GM23338 (cell line): ENCODE measurements at regions not wholly inside any gene's neighbourhood (a gene's known extent, or its start where the extent isn't known, plus 50 kb on each side); places are given as distances from the start of the nearest gene placed in this dataset.

Source experiments
- ATAC-seq: fragments of 200-7000 bp; cut with Tn5 transposase; 3 replicates; pipeline ENCODE4 v1.9.1; 2020
- DNase-seq: peaks from one replicate; pipeline ENCODE4 v3.0.0-alpha.2; 2015; ENCODE audit warnings: low spot score
- H2AFZ ChIP-seq: fragments of 200-600 bp; sonication (generic); 2 replicates; pipeline ENCODE4 v1.8.0; 2016; ENCODE audit warnings: antibody characterized with exemption, mild to moderate bottlenecking, moderate library complexity
- H3F3A ChIP-seq: fragments of 200-600 bp; sonication (generic); replicated peaks from 2 replicates; pipeline ENCODE4 v1.8.0; 2017; ENCODE audit warnings: antibody characterized with exemption, mixed run types, low read depth
- H3K27ac ChIP-seq: fragments of 200-600 bp; sonication (generic); 2 replicates; pipeline ENCODE4 v1.6.1; 2016; ENCODE audit warnings: low read depth
- H3K27me3 ChIP-seq: fragments of 200-600 bp; sonication (generic); 2 replicates; pipeline ENCODE4 v1.8.0; 2016; ENCODE audit warnings: mild to moderate bottlenecking, mixed run types, moderate library complexity; ENCODE audit not compliant: insufficient read depth
- H3K36me3 ChIP-seq: fragments of 200-600 bp; sonication (generic); 2 replicates; pipeline ENCODE4 v1.8.0; 2016; ENCODE audit warnings: mild to moderate bottlenecking; ENCODE audit not compliant: insufficient read depth
- H3K4me1 ChIP-seq: fragments of 200-600 bp; sonication (generic); 2 replicates; pipeline ENCODE4 v1.8.0; 2016; ENCODE audit warnings: mild to moderate bottlenecking, moderate library complexity; ENCODE audit not compliant: insufficient read depth
- H3K4me2 ChIP-seq: fragments of 200-600 bp; sonication (generic); 2 replicates; pipeline ENCODE4 v1.7.1; 2017; ENCODE audit warnings: mixed run types
- H3K4me3 ChIP-seq: fragments of 200-600 bp; sonication (generic); 2 replicates; pipeline ENCODE4 v1.6.1; 2016; ENCODE audit warnings: mixed run types
- H3K79me2 ChIP-seq: fragments of 200-600 bp; sonication (generic); replicated peaks from 2 replicates; pipeline ENCODE4 v1.8.0; 2017; ENCODE audit warnings: mild to moderate bottlenecking; ENCODE audit not compliant: insufficient read depth
- H3K9me2 ChIP-seq: fragments of 200-600 bp; sonication (generic); 2 replicates; pipeline ENCODE4 v1.8.0; 2017; ENCODE audit not compliant: insufficient read depth
- H4K20me1 ChIP-seq: fragments of 200-600 bp; sonication (generic); replicated peaks from 2 replicates; pipeline ENCODE4 v1.8.0; 2017; ENCODE audit warnings: mild to moderate bottlenecking; ENCODE audit not compliant: insufficient read depth
- H3K27ac Mint-ChIP-seq: 2 replicates; pipeline ENCODE4 v1.8.0; 2020; ENCODE audit warnings: inconsistent platforms, mild to moderate bottlenecking, moderate library complexity, mixed read lengths
- H3K27me3 Mint-ChIP-seq: 3 replicates; pipeline ENCODE4 v1.8.0; 2022; ENCODE audit warnings: low read depth, mild to moderate bottlenecking, moderate library complexity, mixed read lengths, inconsistent platforms; ENCODE audit not compliant: insufficient read depth, poor library complexity
- H3K36me3 Mint-ChIP-seq: 3 replicates; pipeline ENCODE4 v1.8.0; 2021; ENCODE audit warnings: low read depth, mild to moderate bottlenecking, inconsistent platforms, moderate library complexity, mixed read lengths
- H3K4me1 Mint-ChIP-seq: 3 replicates; pipeline ENCODE4 v1.8.0; 2020; ENCODE audit warnings: mild to moderate bottlenecking, inconsistent platforms, mixed read lengths
- H3K4me3 Mint-ChIP-seq: 3 replicates; pipeline ENCODE4 v1.8.0; 2021; ENCODE audit warnings: moderate library complexity, mild to moderate bottlenecking, inconsistent platforms, mixed read lengths
- H3K9me3 Mint-ChIP-seq: 3 replicates; pipeline ENCODE4 v1.8.0; 2020; ENCODE audit warnings: moderate library complexity, mild to moderate bottlenecking, inconsistent platforms, mixed read lengths
- CREB1 ChIP-seq: fragments of 250-450 bp; sonication (Bioruptor Pico); IDR thresholded peaks from 2 replicates; pipeline ENCODE4 v1.5.0; 2020; ENCODE audit warnings: low read depth, mild to moderate bottlenecking, moderate library complexity
- EZH2 ChIP-seq: fragments of 200-600 bp; sonication (generic); IDR thresholded peaks from one replicate; pipeline ENCODE4 v1.8.0; 2017; ENCODE audit warnings: antibody characterized with exemption, mild to moderate bottlenecking, low read depth; ENCODE audit not compliant: unreplicated experiment
- EZH2phosphoT487 ChIP-seq: fragments of 200-600 bp; sonication (generic); IDR thresholded peaks from one replicate; pipeline ENCODE4 v1.8.1; 2018; ENCODE audit warnings: antibody characterized with exemption; ENCODE audit not compliant: unreplicated experiment
- JUNB ChIP-seq: IDR thresholded peaks from one replicate; pipeline ENCODE4 v1.6.1; 2016; ENCODE audit warnings: antibody characterized with exemption; ENCODE audit not compliant: unreplicated experiment
- NANOG ChIP-seq: IDR thresholded peaks from 2 replicates; pipeline ENCODE4 v1.6.1; 2016; ENCODE audit warnings: antibody characterized with exemption, borderline replicate concordance
- POLR2AphosphoS5 ChIP-seq: IDR thresholded peaks from 2 replicates; pipeline ENCODE4 v1.6.1; 2016; ENCODE audit warnings: antibody characterized with exemption, low read depth
- STAT1 ChIP-seq: IDR thresholded peaks from one replicate; pipeline ENCODE4 v1.6.1; 2016; ENCODE audit warnings: antibody characterized with exemption; ENCODE audit not compliant: unreplicated experiment
- ZNF114 ChIP-seq: fragments of 250-450 bp; sonication (Bioruptor Pico); IDR thresholded peaks from 2 replicates; pipeline ENCODE4 v1.5.0; 2020; ENCODE audit warnings: mild to moderate bottlenecking, moderate library complexity
- ZNF331 ChIP-seq: fragments of 250-450 bp; sonication (Bioruptor Pico); IDR thresholded peaks from 2 replicates; pipeline ENCODE4 v1.5.0; 2020; ENCODE audit warnings: low read depth, mild to moderate bottlenecking, moderate library complexity
- TF ChIP-seq, protein P1 (sequence below): fragments of 250-450 bp; sonication (Bioruptor Pico); IDR thresholded peaks from 2 replicates; pipeline ENCODE4 v1.5.0; 2020; ENCODE audit warnings: mild to moderate bottlenecking, moderate library complexity
- TF ChIP-seq, protein P2 (sequence below), 2 experiments: fragments of 200-600 bp in 1 of 2; sonication (generic) in 1 of 2; conservative IDR thresholded peaks; 2 replicates each; pipeline versions ENCODE4 v1.5.1 to v1.6.1; 2016 to 2017; ENCODE audit warnings: antibody characterized with exemption in 2 of 2, low read depth in 2 of 2, mild to moderate bottlenecking in 2 of 2, moderate library complexity in 1 of 2
- TF ChIP-seq, protein P3 (sequence below): IDR thresholded peaks from 2 replicates; pipeline ENCODE4 v1.6.1; 2016; ENCODE audit warnings: antibody characterized with exemption
- TF ChIP-seq, protein P4 (sequence below): IDR thresholded peaks from one replicate; pipeline ENCODE4 v1.6.1; 2018; ENCODE audit warnings: antibody characterized with exemption; ENCODE audit not compliant: unreplicated experiment

DNA sequence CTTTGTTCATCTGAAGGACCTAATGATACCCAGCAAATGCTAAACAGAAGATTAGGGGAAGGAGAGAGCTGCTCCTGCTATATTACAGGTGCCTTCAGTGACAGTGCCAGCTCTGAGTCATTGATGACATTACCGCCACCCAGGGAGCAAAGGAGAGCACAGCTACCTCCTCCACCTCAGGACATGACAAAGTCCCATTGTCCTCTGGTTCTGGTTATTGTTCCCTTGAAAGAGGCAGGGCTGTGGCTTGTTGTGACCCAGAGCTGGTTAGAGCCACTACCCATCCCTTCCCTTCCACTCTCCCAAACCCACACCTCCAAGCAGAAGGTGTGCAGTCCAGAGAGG is 363.5 kb upstream of the DUSP10 start:
- H3K36me3 Mint-ChIP-seq = no peaks in the 10 kb centered on the region
- ATAC-seq = no peak
- H3K4me3 Mint-ChIP-seq = no peak overlapping the region

More for the DNA sequence above, 363.5 kb upstream of the DUSP10 start:
- Mint-ChIP-seq H3K4me1 (peaks cover 29% of the 10 kb centered on the region), H3K27me3 (peaks cover 7% of the 10 kb centered on the region), H3K9me3 (no peaks in the 10 kb centered on the region), H3K27ac (no peak overlapping the region)
- Histone ChIP-seq H3K79me2 (no peaks in the 10 kb centered on the region), H3K27me3 (no peaks in the 10 kb centered on the region), H3K4me2 (no peak overlapping the region), H3K9me2 (peaks cover 20% of the 10 kb centered on the region; the same call in 1 of the 2 replicates), H3F3A (no peaks in the 10 kb centered on the region), H3K4me1 (peaks cover 28% of the 10 kb centered on the region), H3K36me3 (no peaks in the 10 kb centered on the region), H4K20me1 (no peaks in the 10 kb centered on the region), H2AFZ (no peak overlapping the region), H3K27ac (no peak overlapping the region), H3K4me3 (no peak overlapping the region)
- no peak for DNase-seq
- TF ChIP-seq JUNB (no peak), ZNF114 (CRISPR knock-in tag) (no peak), POLR2AphosphoS5 (no peak), CREB1 (CRISPR knock-in tag) (no peak), EZH2phosphoT487 (no peak), NANOG (no peak), ZNF331 (no peak), STAT1 (no peak), EZH2 (no peak)
- TF ChIP-seq, protein P1, sequence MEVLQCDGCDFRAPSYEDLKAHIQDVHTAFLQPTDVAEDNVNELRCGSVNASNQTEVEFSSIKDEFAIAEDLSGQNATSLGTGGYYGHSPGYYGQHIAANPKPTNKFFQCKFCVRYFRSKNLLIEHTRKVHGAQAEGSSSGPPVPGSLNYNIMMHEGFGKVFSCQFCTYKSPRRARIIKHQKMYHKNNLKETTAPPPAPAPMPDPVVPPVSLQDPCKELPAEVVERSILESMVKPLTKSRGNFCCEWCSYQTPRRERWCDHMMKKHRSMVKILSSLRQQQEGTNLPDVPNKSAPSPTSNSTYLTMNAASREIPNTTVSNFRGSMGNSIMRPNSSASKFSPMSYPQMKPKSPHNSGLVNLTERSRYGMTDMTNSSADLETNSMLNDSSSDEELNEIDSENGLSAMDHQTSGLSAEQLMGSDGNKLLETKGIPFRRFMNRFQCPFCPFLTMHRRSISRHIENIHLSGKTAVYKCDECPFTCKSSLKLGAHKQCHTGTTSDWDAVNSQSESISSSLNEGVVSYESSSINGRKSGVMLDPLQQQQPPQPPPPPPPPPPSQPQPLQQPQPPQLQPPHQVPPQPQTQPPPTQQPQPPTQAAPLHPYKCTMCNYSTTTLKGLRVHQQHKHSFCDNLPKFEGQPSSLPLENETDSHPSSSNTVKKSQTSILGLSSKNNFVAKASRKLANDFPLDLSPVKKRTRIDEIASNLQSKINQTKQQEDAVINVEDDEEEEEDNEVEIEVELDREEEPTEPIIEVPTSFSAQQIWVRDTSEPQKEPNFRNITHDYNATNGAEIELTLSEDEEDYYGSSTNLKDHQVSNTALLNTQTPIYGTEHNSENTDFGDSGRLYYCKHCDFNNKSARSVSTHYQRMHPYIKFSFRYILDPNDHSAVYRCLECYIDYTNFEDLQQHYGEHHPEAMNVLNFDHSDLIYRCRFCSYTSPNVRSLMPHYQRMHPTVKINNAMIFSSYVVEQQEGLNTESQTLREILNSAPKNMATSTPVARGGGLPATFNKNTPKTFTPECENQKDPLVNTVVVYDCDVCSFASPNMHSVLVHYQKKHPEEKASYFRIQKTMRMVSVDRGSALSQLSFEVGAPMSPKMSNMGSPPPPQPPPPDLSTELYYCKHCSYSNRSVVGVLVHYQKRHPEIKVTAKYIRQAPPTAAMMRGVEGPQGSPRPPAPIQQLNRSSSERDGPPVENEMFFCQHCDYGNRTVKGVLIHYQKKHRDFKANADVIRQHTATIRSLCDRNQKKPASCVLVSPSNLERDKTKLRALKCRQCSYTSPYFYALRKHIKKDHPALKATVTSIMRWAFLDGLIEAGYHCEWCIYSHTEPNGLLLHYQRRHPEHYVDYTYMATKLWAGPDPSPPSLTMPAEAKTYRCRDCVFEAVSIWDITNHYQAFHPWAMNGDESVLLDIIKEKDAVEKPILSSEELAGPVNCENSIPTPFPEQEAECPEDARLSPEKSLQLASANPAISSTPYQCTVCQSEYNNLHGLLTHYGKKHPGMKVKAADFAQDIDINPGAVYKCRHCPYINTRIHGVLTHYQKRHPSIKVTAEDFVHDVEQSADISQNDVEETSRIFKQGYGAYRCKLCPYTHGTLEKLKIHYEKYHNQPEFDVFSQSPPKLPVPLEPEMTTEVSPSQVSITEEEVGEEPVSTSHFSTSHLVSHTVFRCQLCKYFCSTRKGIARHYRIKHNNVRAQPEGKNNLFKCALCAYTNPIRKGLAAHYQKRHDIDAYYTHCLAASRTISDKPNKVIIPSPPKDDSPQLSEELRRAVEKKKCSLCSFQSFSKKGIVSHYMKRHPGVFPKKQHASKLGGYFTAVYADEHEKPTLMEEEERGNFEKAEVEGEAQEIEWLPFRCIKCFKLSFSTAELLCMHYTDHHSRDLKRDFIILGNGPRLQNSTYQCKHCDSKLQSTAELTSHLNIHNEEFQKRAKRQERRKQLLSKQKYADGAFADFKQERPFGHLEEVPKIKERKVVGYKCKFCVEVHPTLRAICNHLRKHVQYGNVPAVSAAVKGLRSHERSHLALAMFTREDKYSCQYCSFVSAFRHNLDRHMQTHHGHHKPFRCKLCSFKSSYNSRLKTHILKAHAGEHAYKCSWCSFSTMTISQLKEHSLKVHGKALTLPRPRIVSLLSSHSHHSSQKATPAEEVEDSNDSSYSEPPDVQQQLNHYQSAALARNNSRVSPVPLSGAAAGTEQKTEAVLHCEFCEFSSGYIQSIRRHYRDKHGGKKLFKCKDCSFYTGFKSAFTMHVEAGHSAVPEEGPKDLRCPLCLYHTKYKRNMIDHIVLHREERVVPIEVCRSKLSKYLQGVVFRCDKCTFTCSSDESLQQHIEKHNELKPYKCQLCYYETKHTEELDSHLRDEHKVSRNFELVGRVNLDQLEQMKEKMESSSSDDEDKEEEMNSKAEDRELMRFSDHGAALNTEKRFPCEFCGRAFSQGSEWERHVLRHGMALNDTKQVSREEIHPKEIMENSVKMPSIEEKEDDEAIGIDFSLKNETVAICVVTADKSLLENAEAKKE (CRISPR knock-in tag) = no peak
- TF ChIP-seq, protein P2, sequence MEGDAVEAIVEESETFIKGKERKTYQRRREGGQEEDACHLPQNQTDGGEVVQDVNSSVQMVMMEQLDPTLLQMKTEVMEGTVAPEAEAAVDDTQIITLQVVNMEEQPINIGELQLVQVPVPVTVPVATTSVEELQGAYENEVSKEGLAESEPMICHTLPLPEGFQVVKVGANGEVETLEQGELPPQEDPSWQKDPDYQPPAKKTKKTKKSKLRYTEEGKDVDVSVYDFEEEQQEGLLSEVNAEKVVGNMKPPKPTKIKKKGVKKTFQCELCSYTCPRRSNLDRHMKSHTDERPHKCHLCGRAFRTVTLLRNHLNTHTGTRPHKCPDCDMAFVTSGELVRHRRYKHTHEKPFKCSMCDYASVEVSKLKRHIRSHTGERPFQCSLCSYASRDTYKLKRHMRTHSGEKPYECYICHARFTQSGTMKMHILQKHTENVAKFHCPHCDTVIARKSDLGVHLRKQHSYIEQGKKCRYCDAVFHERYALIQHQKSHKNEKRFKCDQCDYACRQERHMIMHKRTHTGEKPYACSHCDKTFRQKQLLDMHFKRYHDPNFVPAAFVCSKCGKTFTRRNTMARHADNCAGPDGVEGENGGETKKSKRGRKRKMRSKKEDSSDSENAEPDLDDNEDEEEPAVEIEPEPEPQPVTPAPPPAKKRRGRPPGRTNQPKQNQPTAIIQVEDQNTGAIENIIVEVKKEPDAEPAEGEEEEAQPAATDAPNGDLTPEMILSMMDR (conservative IDR thresholded peaks at IDR 0.05; ENCODE audit: low read depth in 2 of 2) = no peak
- TF ChIP-seq, protein P3, sequence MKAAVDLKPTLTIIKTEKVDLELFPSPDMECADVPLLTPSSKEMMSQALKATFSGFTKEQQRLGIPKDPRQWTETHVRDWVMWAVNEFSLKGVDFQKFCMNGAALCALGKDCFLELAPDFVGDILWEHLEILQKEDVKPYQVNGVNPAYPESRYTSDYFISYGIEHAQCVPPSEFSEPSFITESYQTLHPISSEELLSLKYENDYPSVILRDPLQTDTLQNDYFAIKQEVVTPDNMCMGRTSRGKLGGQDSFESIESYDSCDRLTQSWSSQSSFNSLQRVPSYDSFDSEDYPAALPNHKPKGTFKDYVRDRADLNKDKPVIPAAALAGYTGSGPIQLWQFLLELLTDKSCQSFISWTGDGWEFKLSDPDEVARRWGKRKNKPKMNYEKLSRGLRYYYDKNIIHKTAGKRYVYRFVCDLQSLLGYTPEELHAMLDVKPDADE = no peak
- TF ChIP-seq, protein P4, sequence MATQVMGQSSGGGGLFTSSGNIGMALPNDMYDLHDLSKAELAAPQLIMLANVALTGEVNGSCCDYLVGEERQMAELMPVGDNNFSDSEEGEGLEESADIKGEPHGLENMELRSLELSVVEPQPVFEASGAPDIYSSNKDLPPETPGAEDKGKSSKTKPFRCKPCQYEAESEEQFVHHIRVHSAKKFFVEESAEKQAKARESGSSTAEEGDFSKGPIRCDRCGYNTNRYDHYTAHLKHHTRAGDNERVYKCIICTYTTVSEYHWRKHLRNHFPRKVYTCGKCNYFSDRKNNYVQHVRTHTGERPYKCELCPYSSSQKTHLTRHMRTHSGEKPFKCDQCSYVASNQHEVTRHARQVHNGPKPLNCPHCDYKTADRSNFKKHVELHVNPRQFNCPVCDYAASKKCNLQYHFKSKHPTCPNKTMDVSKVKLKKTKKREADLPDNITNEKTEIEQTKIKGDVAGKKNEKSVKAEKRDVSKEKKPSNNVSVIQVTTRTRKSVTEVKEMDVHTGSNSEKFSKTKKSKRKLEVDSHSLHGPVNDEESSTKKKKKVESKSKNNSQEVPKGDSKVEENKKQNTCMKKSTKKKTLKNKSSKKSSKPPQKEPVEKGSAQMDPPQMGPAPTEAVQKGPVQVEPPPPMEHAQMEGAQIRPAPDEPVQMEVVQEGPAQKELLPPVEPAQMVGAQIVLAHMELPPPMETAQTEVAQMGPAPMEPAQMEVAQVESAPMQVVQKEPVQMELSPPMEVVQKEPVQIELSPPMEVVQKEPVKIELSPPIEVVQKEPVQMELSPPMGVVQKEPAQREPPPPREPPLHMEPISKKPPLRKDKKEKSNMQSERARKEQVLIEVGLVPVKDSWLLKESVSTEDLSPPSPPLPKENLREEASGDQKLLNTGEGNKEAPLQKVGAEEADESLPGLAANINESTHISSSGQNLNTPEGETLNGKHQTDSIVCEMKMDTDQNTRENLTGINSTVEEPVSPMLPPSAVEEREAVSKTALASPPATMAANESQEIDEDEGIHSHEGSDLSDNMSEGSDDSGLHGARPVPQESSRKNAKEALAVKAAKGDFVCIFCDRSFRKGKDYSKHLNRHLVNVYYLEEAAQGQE = no peak
